Neural crest cell (in vitro differentiated cells): ENCODE measurements at regions not wholly inside any gene's neighbourhood (a gene's known extent, or its start where the extent isn't known, plus 50 kb on each side); places are given as distances from the start of the nearest gene placed in this dataset.

Experiments used
- DNase-seq: peaks from one replicate; pipeline ENCODE4 v3.0.0; 2021; ENCODE audit warnings: low read depth, mixed read lengths, low spot score
- H3K27ac Mint-ChIP-seq: one replicate; pipeline ENCODE4 v1.8.0; 2021; ENCODE audit warnings: mild to moderate bottlenecking, mixed read lengths; ENCODE audit not compliant: unreplicated experiment
- H3K27me3 Mint-ChIP-seq: 2 replicates; pipeline ENCODE4 v1.8.0; 2021; ENCODE audit warnings: low read depth, mild to moderate bottlenecking, mixed read lengths
- H3K36me3 Mint-ChIP-seq: 2 replicates; pipeline ENCODE4 v1.8.0; 2021; ENCODE audit warnings: low read depth, mild to moderate bottlenecking, mixed read lengths
- H3K4me1 Mint-ChIP-seq: 2 replicates; pipeline ENCODE4 v1.8.0; 2021; ENCODE audit warnings: mixed read lengths
- H3K4me3 Mint-ChIP-seq: one replicate; pipeline ENCODE4 v1.8.0; 2021; ENCODE audit warnings: mild to moderate bottlenecking, mixed read lengths
- H3K9me3 Mint-ChIP-seq: 2 replicates; pipeline ENCODE4 v1.8.0; 2021; ENCODE audit warnings: mixed read lengths
- CTCF ChIP-seq: fragments of 200-600 bp; sonication (generic); conservative IDR thresholded peaks from 2 replicates; pipeline ENCODE4 v1.5.0; 2021; ENCODE audit warnings: antibody characterized with exemption, mild to moderate bottlenecking

GRCh38 chrX:57772637-57773036, 92.6 kb upstream of the NLRP2B start:
- DNase-seq: no peak
- Mint-ChIP-seq H3K9me3 (peaks cover 5% of the 10 kb centered on the region), H3K4me1 (no peaks in the 10 kb centered on the region), H3K27ac (no peak overlapping the region), H3K36me3 (no peaks in the 10 kb centered on the region), H3K27me3 (no peaks in the 10 kb centered on the region), H3K4me3 (no peak overlapping the region)
- TF ChIP-seq CTCF: no peak

DNA sequence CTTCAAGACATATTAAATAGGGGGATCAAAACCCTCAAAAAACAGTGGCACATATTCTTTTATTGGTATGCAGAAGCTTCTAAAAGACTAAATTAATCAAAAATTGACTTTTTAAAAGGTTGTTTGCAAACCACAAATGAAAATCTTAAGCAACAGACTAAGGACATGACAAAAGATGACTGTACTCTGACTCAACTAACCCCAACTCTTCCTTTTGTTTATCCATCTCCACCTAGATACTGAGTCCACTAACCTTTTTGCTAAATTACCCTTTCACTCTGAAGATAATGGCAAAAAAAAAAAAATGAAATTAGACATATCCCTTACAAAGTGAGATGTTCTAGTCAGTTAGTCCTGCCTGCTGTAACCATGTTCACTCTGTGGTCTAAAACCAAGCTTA, 91.6 kb upstream of the NLRP2B start:
- no peak for DNase-seq
- peaks cover 5% of the 10 kb centered on the region for H3K9me3 Mint-ChIP-seq
- no peaks in the 10 kb centered on the region for H3K27me3 Mint-ChIP-seq
- no peak overlapping the region for H3K27ac Mint-ChIP-seq
- H3K36me3 Mint-ChIP-seq: no peaks in the 10 kb centered on the region
- no peak for TF ChIP-seq CTCF
- no peaks in the 10 kb centered on the region for H3K4me1 Mint-ChIP-seq
- H3K4me3 Mint-ChIP-seq: no peak overlapping the region

DNA sequence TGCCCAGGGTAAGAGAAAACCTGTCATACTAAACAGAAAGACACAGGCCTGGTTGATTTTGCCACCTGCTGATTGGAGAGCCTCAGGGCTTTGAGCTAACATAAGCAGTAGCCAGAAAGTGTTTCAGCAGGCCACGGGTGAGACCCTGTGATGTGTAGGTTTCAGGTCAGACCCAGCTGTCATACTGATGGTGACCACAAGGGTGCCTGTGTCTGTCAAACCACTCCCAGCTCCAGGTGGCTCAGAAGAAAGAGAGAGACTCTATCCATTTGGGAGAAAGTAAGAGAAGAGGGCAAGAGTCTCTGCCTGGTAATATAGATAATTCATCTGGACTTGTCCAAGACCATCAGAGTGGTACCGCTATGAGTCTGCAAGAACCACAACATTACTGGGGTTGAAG, 72.8 kb upstream of the NLRP2B start:
- Mint-ChIP-seq H3K27me3 (no peaks in the 10 kb centered on the region), H3K36me3 (no peaks in the 10 kb centered on the region), H3K4me1 (no peaks in the 10 kb centered on the region), H3K9me3 (peaks cover 15% of the 10 kb centered on the region), H3K27ac (no peak overlapping the region), H3K4me3 (no peak overlapping the region)
- no peak for TF ChIP-seq CTCF
- DNase-seq: no peak

DNA sequence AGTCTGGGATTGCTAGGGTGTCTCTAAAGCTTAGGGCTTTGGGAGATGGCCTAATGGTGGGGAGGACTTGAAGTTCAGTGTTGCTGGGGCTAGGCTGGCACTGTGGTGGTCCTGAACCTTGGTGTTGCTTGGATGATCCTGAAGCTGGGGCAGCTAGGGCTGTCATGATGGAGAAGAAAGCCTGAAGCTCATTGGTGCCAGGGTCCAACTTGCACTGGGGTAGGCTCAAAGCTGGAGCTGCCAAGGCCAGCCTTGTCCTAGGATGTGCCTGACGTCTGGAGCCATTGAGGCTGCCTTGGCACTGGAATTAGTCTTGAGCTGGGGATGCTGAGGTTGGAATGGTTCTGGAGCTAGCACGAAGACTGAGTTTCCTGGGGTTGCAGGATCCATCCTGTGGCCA, 61.0 kb upstream of the NLRP2B start:
- H3K4me3 Mint-ChIP-seq: no peak overlapping the region
- peaks cover 2% of the 10 kb centered on the region for H3K9me3 Mint-ChIP-seq
- DNase-seq: no peak

GRCh38 chrX:57737881-57738280, 57.8 kb upstream of the NLRP2B start:
- TF ChIP-seq CTCF: no peak
- H3K9me3 Mint-ChIP-seq: no peaks in the 10 kb centered on the region

More for the DNA sequence above, 61.0 kb upstream of the NLRP2B start:
- no peaks in the 10 kb centered on the region for H3K27me3 Mint-ChIP-seq
- no peak for TF ChIP-seq CTCF
- H3K27ac Mint-ChIP-seq: no peak overlapping the region
- no peaks in the 10 kb centered on the region for H3K36me3 Mint-ChIP-seq
- H3K4me1 Mint-ChIP-seq: no peaks in the 10 kb centered on the region

More at GRCh38 chrX:57737881-57738280, 57.8 kb upstream of the NLRP2B start:
- no peak for DNase-seq
- Mint-ChIP-seq H3K4me1 (no peaks in the 10 kb centered on the region), H3K27ac (no peak overlapping the region), H3K27me3 (no peaks in the 10 kb centered on the region), H3K4me3 (no peak overlapping the region), H3K36me3 (no peaks in the 10 kb centered on the region)
